PC-3 (cell line): ENCODE measurements at regions not wholly inside any gene's neighbourhood (a gene's known extent, or its start where the extent isn't known, plus 50 kb on each side); places are given as distances from the start of the nearest gene placed in this dataset.

ENCODE experiments used
- CTCF ChIP-seq: fragments of 300-600 bp; sonication (generic); conservative IDR thresholded peaks from 2 replicates; pipeline ENCODE4 v1.5.1; 2017; ENCODE audit warnings: antibody characterized with exemption, low read depth, mild to moderate bottlenecking, low read length
- EZH2 ChIP-seq: fragments of 300-600 bp; sonication (generic); IDR thresholded peaks from one replicate; pipeline ENCODE4 v1.6.1; 2017; ENCODE audit warnings: antibody characterized with exemption, mild to moderate bottlenecking, low read length; ENCODE audit not compliant: unreplicated experiment
- EZH2phosphoT487 ChIP-seq: fragments of 300-600 bp; sonication (generic); IDR thresholded peaks from 2 replicates; pipeline ENCODE4 v1.6.1; 2018; ENCODE audit warnings: mild to moderate bottlenecking, antibody characterized with exemption, low read length, borderline replicate concordance

GRCh38 chr18:77761332-77761731, 511.7 kb downstream of the GALR1 start:
- TF ChIP-seq CTCF (no peak), EZH2 (no peak), EZH2phosphoT487 (no peak)
